Right lobe of liver (tissue), 4 donors: ENCODE measurements at regions not wholly inside any gene's neighbourhood (a gene's known extent, or its start where the extent isn't known, plus 50 kb on each side); places are given as distances from the start of the nearest gene placed in this dataset.

Source experiments
- CTCF ChIP-seq, 4 donors: fragments of 200-600 bp in 3 of 4; fragments of 450-650 bp in 1 of 4; IDR thresholded peaks; one replicate each; pipeline versions ENCODE4 v1.5.1 to v1.8.0; 2016 to 2022; ENCODE audit warnings: antibody characterized with exemption in 4 of 4, mild to moderate bottlenecking in 2 of 4
- POLR2A ChIP-seq: fragments of 450-650 bp; IDR thresholded peaks from one replicate; pipeline ENCODE4 v1.6.1; 2017; ENCODE audit warnings: antibody characterized with exemption, mild to moderate bottlenecking
- donor health status: DM: no; HTN: no; CAD: no.
- donor health status: DM: no; HTN: no; CAD: no.
- donor health status: DM: no; HTN: yes; CAD: no.

GRCh38 chr17:6249732-6250131 lies 179.6 kb downstream of the WSCD1 start:
- TF ChIP-seq CTCF (IDR thresholded peaks at IDR 0.05) (no peak), POLR2A (no peak)
